ENCODE measurements at regions not wholly inside any gene's neighbourhood (a gene's known extent, or its start where the extent isn't known, plus 50 kb on each side); places are given as distances from the start of the nearest gene placed in this dataset.

- no peak for TF ChIP-seq CTCF (IDR thresholded peaks at IDR 0.05)
- no peak for TF ChIP-seq POLR2A (IDR thresholded peaks at IDR 0.05)
- no peak for TF ChIP-seq POLR2AphosphoS5 (IDR thresholded peaks at IDR 0.05)
- TF ChIP-seq EP300 (IDR thresholded peaks at IDR 0.05; ENCODE audit: low read depth), result no peak
Observed at GRCh38 chr2:235378944-235379343, 114.9 kb upstream of the AGAP1 start.
